ENCODE measurements at regions not wholly inside any gene's neighbourhood (a gene's known extent, or its start where the extent isn't known, plus 50 kb on each side); places are given as distances from the start of the nearest gene placed in this dataset.

DNA sequence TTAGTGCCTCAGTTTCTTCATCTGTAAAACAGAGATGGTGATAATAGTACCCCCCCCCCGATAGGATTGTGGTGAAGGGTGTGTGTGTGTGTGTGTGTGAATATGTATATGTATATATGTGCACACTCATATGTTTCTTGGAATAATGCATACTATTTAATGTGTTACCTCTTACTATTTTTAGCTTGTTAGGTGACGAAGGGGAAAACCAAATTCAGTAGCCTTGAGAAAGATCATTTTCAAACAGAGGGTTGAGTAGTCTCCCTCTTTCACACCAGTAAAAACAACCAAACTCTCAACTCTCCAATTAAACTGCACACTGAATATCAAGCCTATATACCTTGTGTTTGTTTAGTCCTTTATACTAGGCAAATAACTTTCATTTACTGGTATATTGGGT lies 75.7 kb downstream of the NTMT2 start:
- Histone ChIP-seq H4K91ac (replicated peaks; ENCODE audit: insufficient read length, low read length) (no peak overlapping the region), H3K4me2 (ENCODE audit: insufficient read depth in 1 of 2, low read depth in 2 of 2, low read length in 2 of 2) (no peak overlapping the region), H3K79me1 (ENCODE audit: low read depth, low read length) (no peaks in the 10 kb centered on the region), H3K4ac (replicated peaks; ENCODE audit: insufficient read length, low read depth, low read length) (no peak overlapping the region), H4K5ac (ENCODE audit: insufficient read length, low read depth, low read length) (no peak overlapping the region), H3K14ac (ENCODE audit: insufficient read length) (no peak overlapping the region), H3K4me1 (replicated peaks in 1 of 4; ENCODE audit: control insufficient read depth in 3 of 4, insufficient read depth in 4 of 4, low read length in 3 of 4) (no peaks in the 10 kb centered on the region), H2AK5ac (ENCODE audit: low read depth, low read length) (no peak overlapping the region), H2AFZ (ENCODE audit: low read length) (no peak overlapping the region), H2BK12ac (ENCODE audit: low read depth, low read length) (no peak overlapping the region), H2BK20ac (ENCODE audit: low read length) (no peak overlapping the region), H3K18ac (ENCODE audit: extremely low read depth, low read length) (no peak overlapping the region), H2BK5ac (ENCODE audit: low read depth, low read length) (no peak overlapping the region), H3K79me2 (ENCODE audit: control insufficient read depth in 1 of 2, insufficient read depth in 2 of 2, low read length in 2 of 2) (no peaks in the 10 kb centered on the region), H3K4me3 (ENCODE audit: extremely low read depth in 1 of 4, insufficient read depth in 2 of 4, low read depth in 3 of 4, low read length in 4 of 4) (no peak overlapping the region), H2BK15ac (ENCODE audit: low read length) (no peak overlapping the region), H3K23me2 (ENCODE audit: low read depth, low read length) (no peaks in the 10 kb centered on the region), H3K27me3 (replicated peaks in 1 of 4; ENCODE audit: control insufficient read depth in 3 of 4, extremely low read depth in 1 of 4, insufficient read depth in 3 of 4, low read length in 3 of 4) (peaks cover 0 to 1% (median 0%) of the 10 kb centered on the region in 4 experiments; a peak in 1 of 7 replicates), H2BK120ac (replicated peaks; ENCODE audit: low read depth, low read length) (no peak overlapping the region), H3K9me3 (ENCODE audit: insufficient read depth in 2 of 2, low read depth in 1 of 2, low read length in 1 of 2) (no peaks in the 10 kb centered on the region), H3K27ac (ENCODE audit: low read depth, low read length) (no peak overlapping the region), H4K20me1 (replicated peaks in 1 of 2; ENCODE audit: control insufficient read depth in 1 of 2, insufficient read depth in 2 of 2, low read length in 2 of 2) (no peaks in the 10 kb centered on the region), H3K23ac (ENCODE audit: insufficient read length) (no peak overlapping the region), H3K56ac (replicated peaks; ENCODE audit: insufficient read length, low read depth, low read length) (no peak overlapping the region), H3K9ac (replicated peaks in 1 of 4; ENCODE audit: extremely low read depth in 1 of 4, low read depth in 3 of 4, low read length in 3 of 4) (no peak overlapping the region), H4K8ac (ENCODE audit: extremely low read depth, insufficient read depth, low read length) (no peak overlapping the region), H3K36me3 (ENCODE audit: control insufficient read depth in 2 of 4, insufficient read depth in 4 of 4, low read length in 3 of 4) (no peaks in the 10 kb centered on the region)
- DNase-seq (ENCODE audit: low read depth in 1 of 2, low spot score in 2 of 2) (no peak), FAIRE-seq (no peak)
- WGBS, 2 experiments (ENCODE audit: extremely low coverage in 1 of 2, insufficient coverage in 1 of 2, insufficient read length in 1 of 2, insufficient replicate concordance in 2 of 2, low coverage in 1 of 2, low lambda C conversion rate in 2 of 2, missing lambda C conversion rate in 1 of 2), result 86% methylated on average over 2 of the region's 2 CpGs; no CpG with 5 or more reads in 1 of the 2 experiments
- ChIA-PET POLR2A (ENCODE audit: partially characterized antibody) (no interaction called here), CTCF (ENCODE audit: partially characterized antibody) (no interaction called here)
- TF ChIP-seq, protein P1, sequence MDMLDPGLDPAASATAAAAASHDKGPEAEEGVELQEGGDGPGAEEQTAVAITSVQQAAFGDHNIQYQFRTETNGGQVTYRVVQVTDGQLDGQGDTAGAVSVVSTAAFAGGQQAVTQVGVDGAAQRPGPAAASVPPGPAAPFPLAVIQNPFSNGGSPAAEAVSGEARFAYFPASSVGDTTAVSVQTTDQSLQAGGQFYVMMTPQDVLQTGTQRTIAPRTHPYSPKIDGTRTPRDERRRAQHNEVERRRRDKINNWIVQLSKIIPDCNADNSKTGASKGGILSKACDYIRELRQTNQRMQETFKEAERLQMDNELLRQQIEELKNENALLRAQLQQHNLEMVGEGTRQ (IDR thresholded peaks at IDR 0.05; ENCODE audit: low read length), result no peak

All from H1 (cell line).